HEK293T (cell line): ENCODE measurements at regions not wholly inside any gene's neighbourhood (a gene's known extent, or its start where the extent isn't known, plus 50 kb on each side); places are given as distances from the start of the nearest gene placed in this dataset.

Source experiments
- ARNT ChIP-seq: fragments of 450-650 bp; IDR thresholded peaks from 2 replicates; pipeline ENCODE4 v1.6.1; 2017; ENCODE audit warnings: mild to moderate bottlenecking
- BHLHE40 ChIP-seq: fragments of 450-650 bp; IDR thresholded peaks from 2 replicates; pipeline ENCODE4 v1.6.1; 2016; ENCODE audit warnings: mild to moderate bottlenecking, moderate library complexity, borderline replicate concordance
- FOXK2 ChIP-seq: fragments of 450-650 bp; IDR thresholded peaks from 2 replicates; pipeline ENCODE4 v1.6.1; 2016; ENCODE audit warnings: mild to moderate bottlenecking
- FOXM1 ChIP-seq: fragments of 450-650 bp; IDR thresholded peaks from 2 replicates; pipeline ENCODE4 v1.6.1; 2017; ENCODE audit warnings: mild to moderate bottlenecking, borderline replicate concordance
- LEF1 ChIP-seq: fragments of 450-650 bp; IDR thresholded peaks from 2 replicates; pipeline ENCODE4 v1.6.1; 2017; ENCODE audit warnings: mild to moderate bottlenecking, borderline replicate concordance
- SUZ12 ChIP-seq: fragments of 450-650 bp; IDR thresholded peaks from 2 replicates; pipeline ENCODE4 v1.6.1; 2016; ENCODE audit warnings: mild to moderate bottlenecking
- ZNF384 ChIP-seq: fragments of 450-650 bp; IDR thresholded peaks from 2 replicates; pipeline ENCODE4 v1.6.1; 2016

GRCh38 chr15:29477256-29477655 lies 207.6 kb upstream of the NSMCE3 start:
- TF ChIP-seq BHLHE40 (no peak), FOXK2 (no peak), FOXM1 (no peak), LEF1 (no peak), ARNT (no peak), SUZ12 (no peak), ZNF384 (no peak)
